ENCODE measurements at regions not wholly inside any gene's neighbourhood (a gene's known extent, or its start where the extent isn't known, plus 50 kb on each side); places are given as distances from the start of the nearest gene placed in this dataset.

DNA sequence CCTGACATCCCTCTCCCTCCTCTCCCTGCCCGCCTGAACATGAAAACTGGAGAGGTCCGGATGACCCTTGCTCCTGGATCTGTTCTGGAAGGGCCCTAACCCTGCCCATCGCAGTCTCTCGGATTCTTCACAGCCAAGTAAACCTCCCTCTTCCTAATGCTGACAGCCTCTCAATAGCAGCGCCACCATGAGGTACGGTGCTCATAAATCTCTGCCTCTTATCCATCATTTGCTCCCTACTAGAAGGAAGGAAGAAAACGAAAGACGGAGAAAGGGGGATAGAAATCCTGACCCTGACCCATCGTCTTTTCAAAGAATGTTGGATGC is 257.9 kb downstream of the BCL11A start:
- H3K27me3 ChIP-seq (ENCODE audit: insufficient read depth, poor library complexity, severe bottlenecking), result no peaks in the 10 kb centered on the region
- H3K4me3 ChIP-seq (replicated peaks; ENCODE audit: insufficient read depth, low read length), result no peak overlapping the region
- H3K27ac ChIP-seq (replicated peaks), result no peak overlapping the region
- no peak for DNase-seq (ENCODE audit: low read depth in 1 of 2, low spot score in 1 of 2)
- TF ChIP-seq, protein P1, sequence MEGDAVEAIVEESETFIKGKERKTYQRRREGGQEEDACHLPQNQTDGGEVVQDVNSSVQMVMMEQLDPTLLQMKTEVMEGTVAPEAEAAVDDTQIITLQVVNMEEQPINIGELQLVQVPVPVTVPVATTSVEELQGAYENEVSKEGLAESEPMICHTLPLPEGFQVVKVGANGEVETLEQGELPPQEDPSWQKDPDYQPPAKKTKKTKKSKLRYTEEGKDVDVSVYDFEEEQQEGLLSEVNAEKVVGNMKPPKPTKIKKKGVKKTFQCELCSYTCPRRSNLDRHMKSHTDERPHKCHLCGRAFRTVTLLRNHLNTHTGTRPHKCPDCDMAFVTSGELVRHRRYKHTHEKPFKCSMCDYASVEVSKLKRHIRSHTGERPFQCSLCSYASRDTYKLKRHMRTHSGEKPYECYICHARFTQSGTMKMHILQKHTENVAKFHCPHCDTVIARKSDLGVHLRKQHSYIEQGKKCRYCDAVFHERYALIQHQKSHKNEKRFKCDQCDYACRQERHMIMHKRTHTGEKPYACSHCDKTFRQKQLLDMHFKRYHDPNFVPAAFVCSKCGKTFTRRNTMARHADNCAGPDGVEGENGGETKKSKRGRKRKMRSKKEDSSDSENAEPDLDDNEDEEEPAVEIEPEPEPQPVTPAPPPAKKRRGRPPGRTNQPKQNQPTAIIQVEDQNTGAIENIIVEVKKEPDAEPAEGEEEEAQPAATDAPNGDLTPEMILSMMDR (IDR thresholded peaks at IDR 0.05; ENCODE audit: insufficient read depth, low read length), result no peak
- TF ChIP-seq GABPA (IDR thresholded peaks at IDR 0.05; ENCODE audit: low read depth) (no peak), POLR2AphosphoS5 (IDR thresholded peaks at IDR 0.05; ENCODE audit: low read depth) (no peak)
- TF ChIP-seq, protein P2, sequence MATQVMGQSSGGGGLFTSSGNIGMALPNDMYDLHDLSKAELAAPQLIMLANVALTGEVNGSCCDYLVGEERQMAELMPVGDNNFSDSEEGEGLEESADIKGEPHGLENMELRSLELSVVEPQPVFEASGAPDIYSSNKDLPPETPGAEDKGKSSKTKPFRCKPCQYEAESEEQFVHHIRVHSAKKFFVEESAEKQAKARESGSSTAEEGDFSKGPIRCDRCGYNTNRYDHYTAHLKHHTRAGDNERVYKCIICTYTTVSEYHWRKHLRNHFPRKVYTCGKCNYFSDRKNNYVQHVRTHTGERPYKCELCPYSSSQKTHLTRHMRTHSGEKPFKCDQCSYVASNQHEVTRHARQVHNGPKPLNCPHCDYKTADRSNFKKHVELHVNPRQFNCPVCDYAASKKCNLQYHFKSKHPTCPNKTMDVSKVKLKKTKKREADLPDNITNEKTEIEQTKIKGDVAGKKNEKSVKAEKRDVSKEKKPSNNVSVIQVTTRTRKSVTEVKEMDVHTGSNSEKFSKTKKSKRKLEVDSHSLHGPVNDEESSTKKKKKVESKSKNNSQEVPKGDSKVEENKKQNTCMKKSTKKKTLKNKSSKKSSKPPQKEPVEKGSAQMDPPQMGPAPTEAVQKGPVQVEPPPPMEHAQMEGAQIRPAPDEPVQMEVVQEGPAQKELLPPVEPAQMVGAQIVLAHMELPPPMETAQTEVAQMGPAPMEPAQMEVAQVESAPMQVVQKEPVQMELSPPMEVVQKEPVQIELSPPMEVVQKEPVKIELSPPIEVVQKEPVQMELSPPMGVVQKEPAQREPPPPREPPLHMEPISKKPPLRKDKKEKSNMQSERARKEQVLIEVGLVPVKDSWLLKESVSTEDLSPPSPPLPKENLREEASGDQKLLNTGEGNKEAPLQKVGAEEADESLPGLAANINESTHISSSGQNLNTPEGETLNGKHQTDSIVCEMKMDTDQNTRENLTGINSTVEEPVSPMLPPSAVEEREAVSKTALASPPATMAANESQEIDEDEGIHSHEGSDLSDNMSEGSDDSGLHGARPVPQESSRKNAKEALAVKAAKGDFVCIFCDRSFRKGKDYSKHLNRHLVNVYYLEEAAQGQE (IDR thresholded peaks at IDR 0.05; ENCODE audit: insufficient replicate concordance, low read depth), result no peak

DNA sequence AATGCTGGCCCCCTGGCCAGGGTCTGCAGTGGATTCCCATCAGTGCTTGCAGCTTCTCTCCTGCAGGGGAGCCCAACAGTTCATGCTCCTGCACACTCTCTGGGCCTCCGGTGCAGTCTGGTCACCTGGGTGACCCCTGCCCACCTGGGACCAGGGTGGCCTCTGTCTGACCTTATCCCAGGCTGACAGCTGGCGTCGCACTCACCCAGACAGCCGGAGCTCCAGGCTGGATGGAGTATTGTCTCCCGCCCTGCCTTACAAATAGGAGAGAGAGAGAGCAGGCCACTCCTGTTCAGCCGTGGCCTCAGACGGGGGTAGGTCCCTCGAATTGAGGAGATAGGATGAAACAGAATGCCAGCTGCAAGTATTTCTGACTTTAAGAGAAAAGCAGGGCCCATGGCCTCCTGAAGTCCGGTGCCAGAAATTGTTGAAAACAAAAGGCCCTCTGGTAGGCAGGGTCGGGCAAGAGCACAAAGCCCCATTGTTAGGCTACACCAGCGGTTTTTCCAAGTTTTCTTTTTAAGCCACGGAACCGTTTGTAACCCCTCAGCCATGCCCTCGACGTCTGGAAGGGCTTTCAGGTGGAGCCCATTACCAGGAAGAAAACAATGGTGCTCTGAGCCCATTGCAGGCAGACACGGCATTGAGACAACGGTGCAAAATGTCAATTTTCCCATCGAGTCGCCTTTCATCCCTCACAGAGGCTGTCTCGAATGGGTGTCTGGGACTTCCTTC is 258.4 kb downstream of the BCL11A start:
- DNase-seq (ENCODE audit: low read depth in 1 of 2, low spot score in 1 of 2), result no peak
- H3K4me3 ChIP-seq (replicated peaks; ENCODE audit: insufficient read depth, low read length), result no peak overlapping the region
- TF ChIP-seq SPI1 (IDR thresholded peaks at IDR 0.05; ENCODE audit: borderline replicate concordance, low read depth) (no peak), POLR2AphosphoS5 (IDR thresholded peaks at IDR 0.05; ENCODE audit: low read depth) (no peak), GABPA (IDR thresholded peaks at IDR 0.05; ENCODE audit: low read depth) (no peak)
- TF ChIP-seq, protein P1 (IDR thresholded peaks at IDR 0.05; ENCODE audit: insufficient read depth, low read length), result no peak
- TF ChIP-seq, protein P2 (IDR thresholded peaks at IDR 0.05; ENCODE audit: insufficient replicate concordance, low read depth), result no peak
- H3K27ac ChIP-seq (replicated peaks), result no peak overlapping the region
- no peaks in the 10 kb centered on the region for H3K27me3 ChIP-seq (ENCODE audit: insufficient read depth, poor library complexity, severe bottlenecking)

DNA sequence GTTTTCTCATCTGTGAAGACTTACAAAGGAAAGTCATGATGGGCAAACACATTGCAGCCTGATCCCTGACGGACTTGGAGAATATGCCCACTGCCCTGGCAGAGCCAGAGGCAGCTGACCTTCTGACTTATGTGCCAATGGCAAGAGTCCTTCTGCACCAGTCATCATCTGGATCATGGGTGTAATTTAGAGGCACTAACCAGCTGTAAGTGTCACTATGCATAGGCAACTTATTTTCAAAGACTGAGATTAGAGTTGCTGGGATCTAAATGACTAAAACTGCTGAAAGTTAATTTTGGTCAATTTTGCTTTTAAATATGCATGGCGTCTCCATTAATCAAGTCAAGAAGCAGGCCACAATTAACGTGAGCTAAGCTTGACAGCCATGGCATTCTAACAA is 261.2 kb downstream of the BCL11A start:
- TF ChIP-seq, protein P1 (IDR thresholded peaks at IDR 0.05; ENCODE audit: insufficient read depth, low read length), result no peak
- TF ChIP-seq, protein P2 (IDR thresholded peaks at IDR 0.05; ENCODE audit: insufficient replicate concordance, low read depth), result no peak
- TF ChIP-seq POLR2AphosphoS5 (IDR thresholded peaks at IDR 0.05; ENCODE audit: low read depth) (no peak), GABPA (IDR thresholded peaks at IDR 0.05; ENCODE audit: low read depth) (no peak), SPI1 (IDR thresholded peaks at IDR 0.05; ENCODE audit: borderline replicate concordance, low read depth) (no peak)
- no peak overlapping the region for H3K27ac ChIP-seq (replicated peaks)

More for the DNA sequence above, 261.2 kb downstream of the BCL11A start:
- no peak for DNase-seq (ENCODE audit: low read depth in 1 of 2, low spot score in 1 of 2)
- Histone ChIP-seq H3K27me3 (ENCODE audit: insufficient read depth, poor library complexity, severe bottlenecking) (no peaks in the 10 kb centered on the region), H3K4me3 (replicated peaks; ENCODE audit: insufficient read depth, low read length) (no peak overlapping the region)

Measured in HL-60 (cell line).